ENCODE measurements at regions not wholly inside any gene's neighbourhood (a gene's known extent, or its start where the extent isn't known, plus 50 kb on each side); places are given as distances from the start of the nearest gene placed in this dataset.

DNA sequence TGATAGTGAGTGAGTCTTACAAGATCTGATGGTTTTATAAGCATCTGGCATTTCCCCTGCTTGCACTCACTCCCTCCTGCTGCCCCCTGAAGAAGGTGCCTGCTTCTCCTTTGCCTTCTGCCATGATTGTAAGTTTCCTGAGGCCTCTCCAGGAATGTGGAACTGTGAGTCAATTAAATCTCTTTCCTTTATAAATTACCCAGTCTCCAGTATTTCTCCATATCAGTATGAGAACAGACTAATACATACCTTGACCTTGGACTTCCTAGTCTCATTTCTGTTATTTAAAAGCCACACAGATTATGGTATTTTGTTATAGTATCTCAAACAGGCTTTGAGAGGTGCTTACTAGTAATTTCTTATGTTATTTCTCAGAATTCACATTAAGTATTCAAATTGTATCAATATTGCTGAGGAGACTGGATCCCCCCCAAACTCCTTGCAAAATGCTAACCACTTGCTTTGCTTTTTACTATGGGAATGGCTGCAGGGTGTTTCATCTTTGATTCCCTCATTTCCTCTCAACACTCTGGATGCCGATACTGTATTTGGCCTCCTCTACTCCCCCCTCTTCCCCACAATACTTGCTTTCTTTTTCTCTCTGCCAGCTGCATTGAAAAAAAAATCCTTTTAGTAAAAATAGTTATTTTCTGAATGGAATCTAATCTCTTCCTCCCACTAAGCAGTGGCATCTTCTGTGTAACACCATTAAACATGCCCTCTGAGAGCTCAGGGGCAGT, 96.9 kb upstream of the WLS start:
- DNase-seq = no peak
- H3K4me3 Mint-ChIP-seq = no peak overlapping the region
- no peaks in the 10 kb centered on the region for H3K9me3 Mint-ChIP-seq
- no peaks in the 10 kb centered on the region for H3K36me3 Mint-ChIP-seq
- POLR2A ChIA-PET = no interaction called here
- H3K27ac Mint-ChIP-seq = no peak overlapping the region
- no peaks in the 10 kb centered on the region for H3K4me1 Mint-ChIP-seq (ENCODE audit: low read depth)
- CTCF ChIA-PET = no interaction called here
- no peaks in the 10 kb centered on the region for H3K27me3 Mint-ChIP-seq
- intact Hi-C loops (cut with micrococcal nuclease) = no loop called here

DNA sequence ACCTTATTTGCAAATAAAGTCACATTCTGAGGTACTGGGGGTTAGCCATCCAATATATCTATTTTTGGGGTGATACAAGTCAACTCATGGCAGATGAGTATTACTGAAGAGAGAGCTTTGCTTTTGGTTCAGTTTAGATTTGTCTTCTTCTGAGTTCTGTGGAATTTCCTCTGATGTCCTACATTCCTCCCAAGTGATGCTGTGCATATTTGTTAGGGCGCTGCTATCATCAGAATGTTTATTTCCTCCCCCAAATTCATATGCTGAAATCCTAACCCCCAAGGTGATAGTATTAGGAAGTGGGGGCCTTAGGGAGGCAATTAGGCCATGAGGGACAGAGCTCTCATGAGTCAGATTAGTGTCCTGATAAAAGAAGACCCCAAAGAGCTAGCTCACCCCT, 96.2 kb upstream of the WLS start:
- DNase-seq = no peak
- Mint-ChIP-seq H3K36me3 (no peaks in the 10 kb centered on the region), H3K27me3 (no peaks in the 10 kb centered on the region), H3K27ac (no peak overlapping the region), H3K4me3 (no peak overlapping the region), H3K4me1 (ENCODE audit: low read depth) (no peaks in the 10 kb centered on the region), H3K9me3 (no peaks in the 10 kb centered on the region)
- ChIA-PET CTCF (no interaction called here), POLR2A (no interaction called here)
- intact Hi-C loops (cut with micrococcal nuclease) = no loop called here

DNA sequence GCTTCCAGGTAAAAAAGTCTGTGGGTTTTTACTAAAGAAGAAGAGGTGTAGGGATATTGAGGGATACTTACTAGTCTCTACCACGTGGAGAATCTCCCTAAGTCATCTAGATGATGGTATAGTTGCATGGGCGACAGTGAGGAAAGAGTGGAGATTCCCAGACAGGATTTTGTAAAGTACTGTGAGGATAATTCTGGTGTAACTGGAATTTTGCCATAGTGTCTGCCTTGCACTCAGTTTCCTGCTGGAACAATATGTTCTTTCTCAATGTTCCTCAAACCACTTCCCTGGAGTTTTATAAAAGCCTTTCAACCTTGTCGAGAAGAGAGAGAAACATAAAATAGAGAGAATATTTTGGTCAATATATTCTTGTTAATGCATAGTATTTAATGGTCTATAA, 95.1 kb upstream of the WLS start:
- Mint-ChIP-seq H3K9me3 (no peaks in the 10 kb centered on the region), H3K27ac (no peak overlapping the region), H3K4me1 (ENCODE audit: low read depth) (no peaks in the 10 kb centered on the region), H3K36me3 (no peaks in the 10 kb centered on the region), H3K4me3 (no peak overlapping the region), H3K27me3 (no peaks in the 10 kb centered on the region)
- intact Hi-C loops (cut with micrococcal nuclease) = no loop called here
- ChIA-PET POLR2A (no interaction called here), CTCF (interaction anchor here (0.6 kb wide), 1 partner anchor 57 kb away, joined by 4 read pairs; no protein-coding TSS in a partner anchor)
- DNase-seq = no peak

DNA sequence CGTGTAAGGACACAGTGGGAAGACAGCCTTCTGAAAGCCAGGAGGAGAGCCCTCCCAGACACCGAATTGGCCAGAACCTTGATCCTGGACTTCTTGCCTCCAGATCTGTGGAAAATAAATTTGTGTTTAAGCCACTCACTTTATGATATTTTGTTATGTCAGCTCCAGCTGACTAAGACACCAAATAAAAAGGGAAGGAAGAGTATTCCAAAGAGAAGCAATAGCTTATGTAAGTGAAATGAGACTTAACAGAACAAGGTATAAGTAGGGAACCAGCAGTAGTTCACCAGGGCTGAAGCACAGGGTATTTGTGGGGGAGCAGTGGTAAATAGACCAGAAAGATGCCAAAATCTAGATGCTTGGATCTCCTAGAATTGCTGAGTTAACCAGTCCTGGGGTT, 94.2 kb upstream of the WLS start:
- CTCF ChIA-PET = no interaction called here
- intact Hi-C loops (cut with micrococcal nuclease) = no loop called here
- Mint-ChIP-seq H3K36me3 (no peaks in the 10 kb centered on the region), H3K4me1 (ENCODE audit: low read depth) (no peaks in the 10 kb centered on the region), H3K27ac (no peak overlapping the region), H3K27me3 (no peaks in the 10 kb centered on the region), H3K4me3 (no peak overlapping the region), H3K9me3 (no peaks in the 10 kb centered on the region)
- DNase-seq = no peak
- POLR2A ChIA-PET = no interaction called here

DNA sequence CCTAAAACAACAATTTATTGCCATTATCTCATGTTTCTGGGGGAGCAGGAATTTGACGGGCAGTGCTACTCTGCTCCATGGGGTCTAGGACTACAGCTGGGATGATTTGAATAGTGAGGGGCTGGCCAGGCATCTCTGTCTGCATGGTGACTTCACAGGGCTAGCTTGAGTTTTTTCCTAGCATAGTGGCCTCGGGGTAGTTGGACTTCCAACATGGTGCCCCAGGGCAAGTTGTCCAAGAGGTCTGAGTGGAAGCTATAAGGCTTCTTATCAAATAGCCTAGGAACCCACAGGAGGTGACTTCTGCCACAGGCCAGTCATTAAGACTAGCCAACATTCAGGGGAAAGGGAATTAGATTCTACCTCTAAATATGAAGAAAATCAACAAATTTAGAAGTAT, 92.0 kb upstream of the WLS start:
- Mint-ChIP-seq H3K27me3 (no peaks in the 10 kb centered on the region), H3K9me3 (no peaks in the 10 kb centered on the region), H3K36me3 (no peaks in the 10 kb centered on the region), H3K27ac (no peak overlapping the region), H3K4me3 (no peak overlapping the region), H3K4me1 (ENCODE audit: low read depth) (no peaks in the 10 kb centered on the region)
- no peak for DNase-seq
- ChIA-PET CTCF (no interaction called here), POLR2A (no interaction called here)
- intact Hi-C loops (cut with micrococcal nuclease) = no loop called here

DNA sequence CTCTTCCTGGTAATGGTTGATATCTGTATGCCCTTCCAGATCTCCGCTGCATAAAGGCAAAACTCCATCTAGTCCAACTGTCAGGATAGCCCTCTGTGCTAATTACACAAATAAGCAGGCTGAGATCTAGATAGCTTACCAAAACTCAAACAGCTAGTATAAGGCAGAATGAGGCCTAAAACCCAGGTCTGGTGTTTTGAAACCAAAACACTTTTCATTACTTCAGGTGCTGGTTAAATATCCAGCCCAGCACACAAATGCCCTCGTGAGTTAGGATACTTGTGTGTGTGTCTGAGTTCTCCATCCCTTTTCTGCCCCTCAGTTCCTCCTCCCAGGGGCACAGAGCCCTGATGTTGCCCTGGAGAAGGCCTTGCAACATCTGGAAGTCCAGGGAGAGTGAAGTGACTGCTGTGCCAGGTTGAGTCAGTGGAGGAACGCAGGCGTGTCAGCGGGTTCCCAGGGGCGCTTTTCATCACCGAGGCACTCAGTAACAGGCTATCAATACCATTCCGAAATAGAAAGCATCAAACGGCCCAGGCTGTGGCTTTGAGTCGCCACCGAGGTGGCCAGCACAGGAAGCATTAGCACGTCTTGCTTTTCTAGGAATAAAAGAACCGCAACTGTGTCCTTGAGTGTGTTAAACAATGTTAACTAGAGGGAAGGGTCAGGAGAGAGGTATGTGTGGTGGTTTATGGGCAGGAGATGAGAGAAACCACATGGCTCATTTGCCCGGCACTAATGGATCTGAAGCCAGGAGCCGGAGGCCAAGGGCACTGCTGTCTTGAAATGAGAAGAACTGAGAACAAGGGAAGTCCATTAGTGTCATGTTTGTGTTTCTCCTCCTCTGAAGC, 90.7 kb upstream of the WLS start:
- intact Hi-C loops (cut with micrococcal nuclease) = no loop called here
- Mint-ChIP-seq H3K4me3 (no peak overlapping the region), H3K27ac (no peak overlapping the region), H3K9me3 (no peaks in the 10 kb centered on the region), H3K36me3 (no peaks in the 10 kb centered on the region), H3K4me1 (ENCODE audit: low read depth) (no peaks in the 10 kb centered on the region), H3K27me3 (no peaks in the 10 kb centered on the region)
- CTCF ChIA-PET = no interaction called here
- POLR2A ChIA-PET = no interaction called here
- no peak for DNase-seq

DNA sequence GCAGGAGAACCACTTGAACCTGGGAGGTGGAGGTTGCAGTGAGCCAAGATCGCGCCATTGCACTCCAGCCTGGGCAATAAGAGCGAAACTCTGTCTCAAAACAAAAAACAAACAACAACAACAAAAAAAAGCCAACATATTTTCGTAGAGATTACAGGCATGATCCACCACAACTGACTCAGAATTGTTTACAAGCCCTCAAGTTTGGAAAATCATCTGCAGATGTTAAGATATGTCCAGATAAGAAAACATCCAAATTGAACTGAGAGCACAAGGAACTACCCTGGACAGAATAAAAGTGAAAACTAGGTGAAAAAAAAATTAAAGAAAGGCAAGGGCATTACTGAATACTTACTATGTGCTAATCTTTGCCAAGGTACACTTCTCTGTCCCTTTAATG, 89.8 kb upstream of the WLS start:
- Mint-ChIP-seq H3K4me3 (no peak overlapping the region), H3K9me3 (no peaks in the 10 kb centered on the region), H3K27ac (no peak overlapping the region), H3K36me3 (no peaks in the 10 kb centered on the region), H3K27me3 (no peaks in the 10 kb centered on the region), H3K4me1 (ENCODE audit: low read depth) (no peaks in the 10 kb centered on the region)
- intact Hi-C loops (cut with micrococcal nuclease) = no loop called here
- POLR2A ChIA-PET = no interaction called here
- CTCF ChIA-PET = no interaction called here
- DNase-seq = no peak

DNA sequence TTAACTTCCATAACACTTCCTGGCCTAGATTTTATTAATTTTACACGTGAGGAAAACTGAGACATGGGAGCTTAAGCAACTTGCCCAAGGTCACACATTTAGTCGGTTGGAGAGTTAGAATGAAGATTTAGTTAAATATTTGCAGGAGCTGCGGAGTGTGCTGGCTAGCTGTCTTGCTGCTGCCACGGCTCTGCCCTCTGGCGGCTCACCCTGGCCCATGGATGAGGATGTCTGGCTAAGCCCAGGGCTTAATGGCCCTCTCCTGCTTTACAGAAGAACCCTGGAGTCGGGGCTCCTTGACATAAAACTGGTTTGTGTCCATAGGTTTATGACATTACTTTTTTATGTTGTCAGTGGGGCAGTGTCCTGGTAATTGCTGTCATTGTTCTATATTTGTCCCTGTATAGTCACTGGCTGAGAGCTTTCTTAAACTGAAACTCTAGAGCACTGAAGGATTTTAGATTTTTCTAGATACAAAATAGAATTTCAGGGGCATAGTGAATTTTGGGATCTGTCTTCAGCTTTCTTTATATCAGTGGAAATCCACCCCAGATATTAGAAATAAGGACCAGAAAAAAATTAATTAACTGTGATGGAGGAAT, 88.9 kb upstream of the WLS start:
- Mint-ChIP-seq H3K36me3 (no peaks in the 10 kb centered on the region), H3K4me3 (no peak overlapping the region), H3K27me3 (no peaks in the 10 kb centered on the region), H3K9me3 (no peaks in the 10 kb centered on the region), H3K4me1 (ENCODE audit: low read depth) (no peaks in the 10 kb centered on the region), H3K27ac (no peak overlapping the region)
- ChIA-PET POLR2A (no interaction called here), CTCF (no interaction called here)
- DNase-seq = no peak
- intact Hi-C loops (cut with micrococcal nuclease) = no loop called here

DNA sequence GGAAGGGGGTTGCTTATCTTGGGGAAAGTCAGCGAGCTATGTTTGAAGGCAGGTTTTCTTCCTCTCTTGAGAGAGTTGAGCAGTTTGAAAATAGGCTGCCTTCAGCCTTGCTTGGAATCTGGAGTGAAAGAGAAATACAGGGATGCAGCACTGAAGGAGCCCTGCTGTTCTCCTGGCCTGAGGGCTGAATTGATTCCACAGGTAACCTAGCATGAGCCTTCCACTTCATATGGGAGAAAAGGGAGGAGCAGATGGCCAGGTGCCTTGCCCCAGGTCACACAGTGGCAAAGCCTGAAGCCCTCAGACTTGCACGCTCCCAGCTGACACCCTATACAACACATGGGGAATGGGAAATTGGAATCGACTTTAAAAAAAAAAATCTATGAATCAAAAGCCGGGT, 88.0 kb upstream of the WLS start:
- no peak for DNase-seq
- CTCF ChIA-PET = no interaction called here
- H3K27ac Mint-ChIP-seq = no peak overlapping the region
- intact Hi-C loops (cut with micrococcal nuclease) = no loop called here
- no peaks in the 10 kb centered on the region for H3K27me3 Mint-ChIP-seq
- H3K9me3 Mint-ChIP-seq = no peaks in the 10 kb centered on the region
- H3K36me3 Mint-ChIP-seq = no peaks in the 10 kb centered on the region
- H3K4me1 Mint-ChIP-seq (ENCODE audit: low read depth) = no peaks in the 10 kb centered on the region
- H3K4me3 Mint-ChIP-seq = no peak overlapping the region
- POLR2A ChIA-PET = no interaction called here

DNA sequence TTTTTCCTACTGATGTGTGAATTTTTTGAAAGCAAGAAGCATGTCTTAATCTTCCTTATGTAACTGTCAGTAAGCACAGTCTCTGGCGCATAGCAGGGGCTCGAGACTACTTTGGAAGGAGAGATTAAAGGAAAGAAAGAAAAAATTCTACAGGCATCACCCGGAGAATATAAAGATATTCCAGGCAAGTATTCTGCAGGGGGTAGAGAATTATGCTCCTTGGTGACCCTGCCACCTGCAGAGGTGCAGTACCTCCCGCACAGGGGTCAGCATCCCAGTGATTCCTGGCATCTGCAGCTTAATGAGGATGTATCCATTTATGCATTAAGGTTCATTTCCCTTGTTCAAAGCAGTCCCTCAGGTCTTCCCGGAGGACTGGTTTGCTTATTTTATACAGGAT, 87.6 kb upstream of the WLS start:
- no peaks in the 10 kb centered on the region for H3K36me3 Mint-ChIP-seq
- no peaks in the 10 kb centered on the region for H3K9me3 Mint-ChIP-seq
- DNase-seq = no peak
- no peaks in the 10 kb centered on the region for H3K4me1 Mint-ChIP-seq (ENCODE audit: low read depth)
- H3K27me3 Mint-ChIP-seq = no peaks in the 10 kb centered on the region
- POLR2A ChIA-PET = no interaction called here
- CTCF ChIA-PET = no interaction called here
- intact Hi-C loops (cut with micrococcal nuclease) = no loop called here
- H3K4me3 Mint-ChIP-seq = no peak overlapping the region
- no peak overlapping the region for H3K27ac Mint-ChIP-seq

DNA sequence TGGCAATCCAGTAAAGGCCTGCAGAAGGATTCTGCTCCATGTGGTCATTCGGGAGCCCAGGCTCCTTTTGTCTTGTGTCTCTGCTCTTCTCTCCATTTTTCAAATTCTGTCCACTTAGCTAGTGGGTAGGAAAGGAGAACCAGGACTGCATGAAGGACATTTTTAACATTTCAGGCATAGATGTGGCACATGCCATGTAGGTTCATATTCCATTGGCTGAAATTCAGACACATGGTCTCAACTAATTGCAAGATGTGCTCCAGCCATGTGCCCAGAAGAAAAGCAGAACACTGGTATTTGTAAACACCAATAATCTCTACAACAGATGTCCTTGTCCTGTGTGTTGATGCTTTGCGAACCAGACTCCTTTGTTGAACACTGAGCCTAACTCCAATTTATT, 85.2 kb upstream of the WLS start:
- intact Hi-C loops (cut with micrococcal nuclease) = no loop called here
- Mint-ChIP-seq H3K36me3 (no peaks in the 10 kb centered on the region), H3K9me3 (no peaks in the 10 kb centered on the region), H3K4me3 (no peak overlapping the region), H3K27ac (no peak overlapping the region), H3K27me3 (no peaks in the 10 kb centered on the region), H3K4me1 (ENCODE audit: low read depth) (no peaks in the 10 kb centered on the region)
- no peak for DNase-seq
- ChIA-PET POLR2A (no interaction called here), CTCF (no interaction called here)

DNA sequence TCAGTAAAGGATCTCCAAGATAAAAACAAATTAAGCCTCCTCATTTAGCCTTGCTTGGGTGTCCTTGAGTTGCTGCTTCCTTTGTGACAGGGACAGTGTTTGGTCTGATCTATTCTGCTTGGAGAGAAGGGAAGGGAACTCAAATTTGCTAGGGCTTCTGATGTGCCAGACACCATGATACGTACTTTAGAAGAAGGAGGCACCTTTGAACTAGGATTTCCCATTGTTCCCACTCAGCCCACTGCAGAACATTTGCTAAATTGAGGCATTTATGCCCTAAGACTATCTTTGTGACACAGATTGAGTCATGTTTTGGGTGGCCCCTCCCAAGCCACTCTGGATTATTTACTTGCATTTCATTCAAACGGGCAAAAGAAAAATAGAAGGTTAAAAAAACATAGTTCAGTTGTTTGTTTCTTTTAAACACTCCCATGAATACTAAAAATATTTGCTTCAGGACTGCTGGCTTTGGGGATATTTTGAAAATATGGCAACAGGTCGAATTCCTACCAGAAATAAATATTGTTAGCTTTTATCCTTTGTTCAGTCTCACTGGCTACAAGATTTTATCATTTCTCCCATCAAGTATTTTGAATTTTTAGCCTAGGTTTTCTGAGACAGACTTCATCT, 81.9 kb upstream of the WLS start:
- no peaks in the 10 kb centered on the region for H3K9me3 Mint-ChIP-seq

More for the DNA sequence above, 81.9 kb upstream of the WLS start:
- no peaks in the 10 kb centered on the region for H3K36me3 Mint-ChIP-seq
- H3K4me3 Mint-ChIP-seq = no peak overlapping the region
- POLR2A ChIA-PET = no interaction called here
- no peak for DNase-seq
- CTCF ChIA-PET = no interaction called here
- no peaks in the 10 kb centered on the region for H3K27me3 Mint-ChIP-seq
- no peak overlapping the region for H3K27ac Mint-ChIP-seq
- H3K4me1 Mint-ChIP-seq (ENCODE audit: low read depth) = no peaks in the 10 kb centered on the region
- intact Hi-C loops (cut with micrococcal nuclease) = no loop called here
